ENCODE measurements at regions not wholly inside any gene's neighbourhood (a gene's known extent, or its start where the extent isn't known, plus 50 kb on each side); places are given as distances from the start of the nearest gene placed in this dataset.

DNA sequence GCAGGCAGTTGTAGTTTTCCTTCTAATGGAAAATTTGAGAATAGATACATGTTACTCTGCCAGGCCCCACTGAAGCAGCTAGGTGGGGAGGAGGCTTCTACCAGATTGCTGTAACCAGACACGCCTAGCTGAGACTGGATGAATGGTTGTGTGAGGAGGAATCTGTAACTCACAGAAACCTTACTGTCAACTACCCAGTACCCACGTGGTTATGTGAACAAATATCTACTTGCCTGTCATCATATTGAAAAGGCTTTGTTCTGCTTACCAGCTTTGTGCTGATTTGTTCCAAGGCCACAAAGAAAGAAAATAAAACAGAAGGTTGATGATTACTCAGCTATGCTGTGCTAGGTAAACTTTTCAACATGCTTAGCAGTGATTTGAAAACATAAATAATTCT lies 167.2 kb downstream of the CAPZA3 start:
- no peak for DNase-seq

DNA sequence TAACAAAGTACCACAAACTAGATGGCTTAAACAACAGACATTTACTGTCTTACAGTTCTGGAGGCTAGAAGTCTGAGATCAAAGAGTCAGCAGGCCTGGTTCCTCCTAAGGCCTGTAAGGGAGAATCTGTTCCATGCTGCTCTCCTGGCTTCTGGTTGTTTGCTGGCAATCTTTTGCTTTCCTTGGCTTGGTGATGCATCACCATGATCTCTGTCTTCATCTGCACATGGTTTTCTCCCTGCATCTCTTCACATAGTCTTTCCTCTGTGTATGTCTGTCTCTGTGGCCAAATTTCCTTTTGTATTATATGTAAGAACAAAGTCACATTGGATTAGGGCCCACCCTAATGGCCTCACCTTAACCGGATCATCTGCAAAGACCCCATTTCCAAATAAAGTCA lies 168.5 kb downstream of the CAPZA3 start:
- no peak for DNase-seq

DNA sequence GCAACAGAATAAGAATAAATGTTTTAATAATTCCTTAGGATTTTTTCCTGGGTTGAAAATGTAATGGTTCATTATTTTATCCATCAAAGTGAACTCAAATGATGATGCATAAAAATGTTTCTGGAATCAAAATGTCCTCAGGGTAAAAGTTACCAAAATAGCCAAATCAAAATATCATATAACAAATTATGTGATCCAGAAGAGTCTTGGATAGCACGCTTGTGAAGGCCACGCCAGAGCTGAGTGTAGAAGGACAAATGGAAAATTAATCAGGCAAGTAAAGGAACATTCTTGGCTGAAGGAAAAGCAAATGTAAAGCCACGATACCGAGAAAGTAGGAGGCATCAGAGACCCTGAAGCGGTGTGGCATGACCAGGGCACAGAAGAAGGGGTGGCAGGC lies 169.2 kb downstream of the CAPZA3 start:
- DNase-seq = no peak

DNA sequence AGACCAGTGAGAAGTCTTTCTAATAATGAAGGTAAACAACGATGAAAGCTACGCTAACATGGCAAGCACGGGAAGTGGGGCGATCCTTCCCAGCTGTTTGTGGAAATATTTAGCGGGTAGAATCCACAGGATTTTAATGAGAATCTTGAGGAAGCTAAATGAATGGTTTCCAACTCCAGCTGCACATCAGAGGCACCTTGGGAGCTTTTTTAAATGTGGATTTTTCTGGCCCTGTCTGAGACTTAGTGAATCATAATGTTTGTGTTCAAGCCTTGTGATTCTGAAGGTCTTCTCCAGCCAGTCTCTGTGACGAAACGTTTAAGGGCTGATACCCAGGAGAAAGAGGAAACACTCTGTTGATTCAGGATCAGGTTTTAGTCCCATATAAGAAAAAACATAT lies 169.8 kb downstream of the CAPZA3 start:
- no peak for DNase-seq

DNA sequence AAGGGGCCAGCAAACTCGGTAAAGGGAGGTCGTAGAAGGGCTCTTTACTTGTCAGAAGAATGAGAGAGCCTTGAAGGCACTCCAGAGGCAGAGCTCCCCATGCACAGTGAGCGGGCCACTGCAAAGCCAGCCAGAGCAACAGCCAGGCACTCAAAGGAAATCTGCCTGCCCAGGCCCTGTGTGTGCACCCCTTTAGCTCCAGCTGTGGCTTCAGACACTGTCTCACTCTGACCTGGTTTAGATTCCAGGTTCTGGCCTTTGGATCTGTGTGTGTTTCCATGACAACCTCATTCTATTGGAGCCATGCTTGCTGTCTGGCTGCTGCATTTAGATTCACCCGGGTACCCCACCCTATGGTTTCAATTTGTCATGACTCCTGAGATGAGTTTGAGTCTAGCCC lies 170.3 kb downstream of the CAPZA3 start:
- no peak for DNase-seq

DNA sequence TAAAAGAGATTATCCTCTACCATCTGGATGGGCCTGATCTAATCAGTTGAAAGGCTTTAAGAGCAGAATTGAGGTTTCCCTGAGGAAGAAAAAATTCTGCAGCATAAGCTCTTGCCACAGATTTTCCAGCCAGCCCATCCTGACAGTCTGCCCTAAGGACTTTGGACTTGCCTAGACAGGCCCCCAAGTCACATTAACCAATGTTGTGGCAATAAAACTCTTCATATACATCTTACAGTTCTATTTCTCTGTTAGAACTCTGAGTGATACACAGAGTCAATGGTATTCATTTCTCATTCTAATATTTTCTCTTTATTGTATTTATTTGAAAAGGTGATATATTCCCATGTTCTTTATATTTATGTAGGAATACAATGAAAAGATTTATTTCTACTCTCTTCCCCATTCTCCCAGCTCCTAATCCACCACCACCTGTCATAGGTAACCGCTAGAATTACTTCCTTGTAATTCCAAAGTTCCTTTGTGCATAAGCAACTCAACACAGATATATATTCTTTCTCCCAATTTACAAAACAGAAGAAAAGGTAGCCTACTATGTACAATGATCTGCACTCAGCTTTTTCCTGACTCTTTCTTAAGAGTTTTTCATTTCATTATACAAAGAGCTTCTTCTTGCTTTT lies 182.1 kb downstream of the CAPZA3 start:
- no peak for DNase-seq

DNA sequence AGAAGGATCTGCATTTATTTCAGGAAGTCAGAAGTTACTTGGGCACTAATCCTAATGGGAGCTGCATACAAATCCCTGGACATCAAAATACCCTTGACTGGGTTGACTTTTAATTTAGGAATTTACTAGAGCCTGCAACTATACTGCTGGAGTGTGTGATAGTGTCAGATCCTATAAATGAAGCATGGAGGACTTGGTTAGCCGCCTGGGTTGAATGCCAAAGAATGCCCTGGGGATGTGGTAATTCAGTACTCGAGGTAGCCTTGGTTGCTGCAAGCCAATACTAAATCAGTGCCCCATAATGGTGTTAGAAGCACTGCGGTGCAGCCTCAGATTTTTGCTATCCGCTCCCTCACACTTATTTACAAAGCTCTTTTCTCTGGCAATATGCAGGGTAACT lies 184.9 kb downstream of the CAPZA3 start:
- DNase-seq = no peak

DNA sequence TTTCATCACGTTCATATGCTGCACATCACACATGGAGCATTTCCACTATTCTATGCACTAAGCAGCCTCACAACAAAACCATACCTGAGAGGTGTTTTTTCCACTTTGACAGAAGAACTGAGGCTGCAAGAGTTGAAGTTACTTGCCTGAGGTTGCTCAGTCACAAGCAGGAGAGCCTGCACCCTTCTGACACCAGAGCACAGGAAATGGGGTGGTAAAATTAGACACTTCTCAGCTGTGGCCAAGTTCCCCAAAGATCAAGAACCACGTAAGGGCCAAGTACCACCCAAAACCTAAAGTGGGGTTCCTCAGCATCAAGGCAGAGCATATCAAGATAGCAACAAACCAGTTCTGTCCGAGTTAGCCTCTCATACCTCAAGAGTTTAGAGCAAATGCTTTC lies 185.8 kb downstream of the CAPZA3 start:
- DNase-seq = no peak

DNA sequence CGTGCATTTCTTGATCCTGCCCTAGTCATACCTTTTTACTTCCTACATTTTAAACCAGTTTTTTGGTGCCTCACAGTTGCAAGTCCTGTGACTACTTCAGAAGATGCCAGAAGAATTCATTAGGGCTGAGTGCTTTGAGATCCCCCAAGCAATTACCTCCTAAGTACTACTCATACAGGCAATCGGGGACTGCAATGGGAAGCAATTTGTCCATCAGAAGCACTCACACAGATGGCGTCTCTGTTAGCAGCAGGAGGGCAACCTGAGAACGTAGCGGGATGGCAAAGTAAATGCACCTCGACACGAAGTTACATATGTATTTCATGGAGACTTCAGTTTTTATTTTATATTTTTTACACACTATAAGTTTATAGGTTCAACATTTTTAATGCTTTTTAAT lies 188.3 kb downstream of the CAPZA3 start:
- no peak for DNase-seq

DNA sequence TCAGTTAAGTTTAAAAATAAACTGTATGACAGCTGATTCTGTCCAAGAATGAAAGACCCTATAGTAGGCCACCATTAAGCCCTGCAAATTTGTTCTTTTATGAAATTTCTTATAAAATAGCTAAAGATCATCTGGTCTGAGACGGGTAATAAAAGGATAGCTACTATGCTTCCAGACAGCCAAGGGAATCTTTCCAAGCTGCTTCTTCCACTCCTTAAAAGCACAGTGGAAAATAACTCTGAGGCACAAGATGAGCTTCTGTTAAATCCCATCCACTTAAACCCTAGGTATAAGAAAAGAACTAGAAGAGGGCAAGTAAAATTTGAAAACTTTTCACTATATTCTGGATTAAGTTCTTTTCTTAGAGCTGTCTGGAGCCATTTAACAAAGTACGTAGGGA lies 194.3 kb downstream of the CAPZA3 start:
- DNase-seq = no peak

DNA sequence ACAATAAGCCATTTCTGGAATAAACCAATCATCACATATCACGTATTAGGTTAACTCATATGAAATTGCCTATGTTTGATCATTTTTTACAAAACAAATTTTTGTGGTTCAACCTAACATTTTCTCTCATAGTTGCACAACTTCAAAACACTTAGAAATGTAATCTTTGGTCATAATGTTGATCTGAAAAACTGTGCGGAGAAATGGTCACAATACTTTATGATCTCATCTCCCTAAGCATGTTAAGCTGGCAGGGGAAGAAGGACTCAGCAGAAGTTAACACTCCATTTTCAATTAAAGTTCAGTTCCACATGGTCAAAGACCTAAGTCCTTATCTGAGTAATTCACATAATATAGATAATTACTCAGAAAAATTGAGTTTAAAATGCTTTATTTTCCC lies 194.8 kb downstream of the CAPZA3 start:
- DNase-seq = no peak

DNA sequence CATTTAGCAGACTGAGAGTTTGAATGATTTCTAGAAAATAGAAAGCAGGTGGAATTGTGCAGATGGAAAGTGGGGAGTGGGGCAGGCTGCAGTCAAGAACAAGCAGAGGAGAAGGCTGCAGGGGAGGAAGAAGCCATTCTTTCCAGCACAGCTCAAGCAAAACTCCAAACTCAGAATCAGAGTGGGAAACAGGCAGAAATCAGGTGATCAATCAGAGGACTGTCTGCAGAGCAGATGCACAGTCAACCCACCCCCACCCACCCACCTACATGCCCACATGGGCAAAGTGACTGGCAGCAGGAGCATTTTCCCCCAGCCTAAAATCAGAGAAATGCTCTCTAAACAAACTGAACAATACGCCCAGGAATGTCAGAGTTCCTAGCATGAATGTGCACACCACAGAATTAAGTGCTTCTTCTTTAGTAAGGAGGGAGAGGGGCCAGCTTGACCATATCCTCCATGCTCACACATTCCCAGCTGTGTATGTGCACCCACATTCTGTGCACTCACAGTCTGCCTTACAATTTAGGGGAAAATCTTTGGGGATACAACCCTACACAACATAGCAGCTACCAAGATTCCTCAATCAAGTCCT lies 194.1 kb upstream of the PLEKHA5 start:
- DNase-seq = no peak

DNA sequence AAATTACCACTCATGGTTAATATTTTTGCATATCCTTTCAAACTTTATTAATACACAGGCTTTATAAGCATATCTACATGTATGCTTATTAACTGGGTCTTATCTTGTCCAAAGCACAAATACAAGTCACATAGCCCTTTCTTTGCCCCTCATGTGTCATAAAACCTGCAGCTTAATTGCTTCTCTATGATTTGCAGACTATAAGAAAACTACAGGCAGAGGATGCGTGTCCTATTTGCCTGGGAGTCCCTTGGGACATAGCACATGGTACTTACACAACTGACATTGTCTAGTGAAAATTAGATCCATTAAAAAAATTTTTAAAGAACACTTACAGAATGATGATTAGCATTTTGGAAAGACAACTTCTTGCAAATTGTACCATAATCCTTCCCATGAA lies 190.5 kb upstream of the PLEKHA5 start:
- DNase-seq = no peak

DNA sequence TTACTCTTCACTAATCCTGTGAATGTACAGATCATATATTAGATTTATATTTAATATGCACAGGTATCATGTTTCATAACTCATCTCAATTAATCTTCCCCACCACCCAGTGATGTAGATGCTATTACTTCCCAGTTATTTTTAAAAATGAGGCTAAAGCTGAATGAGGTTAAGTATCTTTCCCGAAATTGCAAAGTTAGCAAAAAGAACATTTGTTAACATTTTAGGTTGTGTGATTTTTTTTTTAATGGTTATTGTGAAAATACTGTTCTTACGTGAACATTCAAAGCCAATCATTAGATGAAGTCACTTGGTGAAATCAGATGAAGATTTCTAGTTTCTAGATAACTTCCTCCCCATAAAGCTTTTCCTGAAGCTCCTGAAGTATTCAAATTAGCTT lies 186.9 kb upstream of the PLEKHA5 start:
- no peak for DNase-seq

DNA sequence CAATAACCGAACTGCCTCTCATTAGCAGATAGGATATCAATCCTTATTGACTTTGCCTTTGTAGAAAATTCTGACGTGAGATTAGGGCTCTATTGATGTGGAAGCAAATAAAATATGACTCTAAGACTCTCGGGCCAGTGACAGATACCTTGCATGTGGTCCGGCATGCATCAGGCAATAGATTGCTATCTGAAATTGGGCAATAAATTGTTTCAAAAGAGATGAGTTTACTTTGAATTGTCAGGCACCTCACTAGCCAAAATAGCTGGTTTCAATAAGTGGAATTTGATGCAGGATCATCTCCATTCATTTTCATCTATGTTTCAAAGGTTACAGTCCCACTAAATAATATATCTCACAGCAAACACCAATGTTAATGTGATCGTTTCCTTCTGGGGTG lies 186.3 kb upstream of the PLEKHA5 start:
- DNase-seq = no peak

DNA sequence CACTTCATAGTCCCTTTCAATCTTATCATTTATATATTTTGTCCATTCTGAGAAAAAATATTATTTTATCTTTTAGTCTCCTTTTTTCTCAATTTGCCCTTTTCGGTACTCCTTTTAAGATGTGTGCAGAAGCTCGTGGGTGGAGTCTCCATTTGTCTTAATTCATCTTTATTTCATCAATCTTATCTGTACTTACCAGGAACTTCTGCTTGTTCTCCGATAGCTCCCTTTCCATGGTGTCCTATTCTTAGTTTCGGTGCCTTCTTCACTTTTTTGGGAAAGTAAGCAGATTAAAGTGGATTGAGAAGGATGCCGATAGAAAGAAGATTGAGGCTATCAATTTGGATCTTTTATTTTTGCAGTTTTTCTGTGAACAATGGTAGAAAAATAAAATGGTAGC lies 183.4 kb upstream of the PLEKHA5 start:
- DNase-seq = no peak

DNA sequence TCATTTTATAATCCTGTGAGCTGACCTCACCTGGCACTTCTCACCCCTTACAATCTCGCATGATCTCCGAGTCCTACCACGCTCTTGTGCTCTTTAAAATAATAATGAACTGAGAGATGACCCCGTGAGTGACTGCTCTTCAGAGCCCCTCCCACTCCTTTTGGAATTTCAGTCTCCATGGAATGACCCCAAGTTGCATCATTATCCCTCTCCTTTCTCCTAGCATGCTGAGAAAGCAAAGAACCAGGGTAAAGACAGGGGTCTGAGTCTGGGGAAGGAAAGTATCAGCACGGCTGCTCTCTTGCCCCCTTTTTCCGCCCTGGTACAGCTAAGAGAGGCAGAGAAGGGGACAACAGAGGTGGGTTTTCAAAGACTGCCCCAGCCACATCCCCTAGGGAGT lies 178.3 kb upstream of the PLEKHA5 start:
- no peak for DNase-seq

DNA sequence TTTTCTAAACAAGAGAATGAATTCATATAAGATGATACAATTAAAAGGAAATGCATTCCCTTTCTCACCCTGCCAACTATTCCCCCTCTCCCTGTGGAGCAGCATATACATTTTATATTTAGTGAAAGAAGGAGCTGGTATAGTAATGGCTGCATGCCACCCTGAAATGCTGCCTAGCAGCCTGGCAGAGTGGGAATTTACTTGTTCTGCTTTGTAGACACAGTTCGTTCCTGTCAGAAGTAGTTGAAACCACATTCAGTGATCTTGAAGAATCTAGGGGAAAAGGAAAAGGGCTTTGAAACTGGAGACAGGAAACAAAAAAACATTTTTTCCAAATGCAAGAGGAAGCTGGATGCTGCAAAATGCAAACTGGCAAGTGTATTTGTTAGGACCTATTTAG lies 176.0 kb upstream of the PLEKHA5 start:
- DNase-seq = no peak

DNA sequence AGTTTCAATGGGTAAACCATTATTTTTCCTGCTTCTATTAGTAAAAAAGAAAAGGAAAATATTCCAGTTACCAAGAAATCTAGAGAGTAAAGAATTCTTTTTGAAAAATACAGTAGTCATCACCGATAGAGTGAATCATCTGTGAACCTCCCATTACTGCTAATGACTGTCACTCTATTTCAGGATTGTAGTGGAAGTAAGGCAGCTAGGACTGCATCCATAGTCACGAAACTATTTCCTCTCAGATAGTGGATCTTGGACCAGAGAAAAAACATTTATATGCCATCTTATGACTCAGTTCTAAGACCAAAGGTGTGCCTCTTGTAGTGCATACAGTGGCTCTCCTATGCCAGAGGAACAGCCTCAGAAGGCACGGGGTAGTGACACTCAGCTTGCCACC lies 173.9 kb upstream of the PLEKHA5 start:
- no peak for DNase-seq

DNA sequence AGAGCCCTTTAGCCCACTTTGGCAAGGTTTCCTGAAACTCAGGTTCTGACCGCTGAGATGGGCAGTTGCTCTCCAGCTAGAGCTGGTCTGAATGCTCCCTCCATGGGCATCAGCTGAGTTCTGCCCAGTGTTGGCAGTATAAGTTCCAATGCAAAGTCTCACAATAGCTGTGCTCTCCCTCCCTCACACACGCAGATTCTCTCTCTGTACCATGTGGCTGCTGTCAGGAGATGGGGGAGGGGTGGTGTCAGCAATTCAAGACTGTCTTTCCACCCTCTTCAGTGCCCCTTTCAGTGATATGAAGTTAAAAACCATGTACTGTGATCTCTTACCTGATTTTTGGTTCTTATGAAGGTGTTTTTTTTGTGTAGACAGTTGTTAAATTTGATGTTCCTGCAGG lies 164.3 kb upstream of the PLEKHA5 start:
- DNase-seq = no peak

DNA sequence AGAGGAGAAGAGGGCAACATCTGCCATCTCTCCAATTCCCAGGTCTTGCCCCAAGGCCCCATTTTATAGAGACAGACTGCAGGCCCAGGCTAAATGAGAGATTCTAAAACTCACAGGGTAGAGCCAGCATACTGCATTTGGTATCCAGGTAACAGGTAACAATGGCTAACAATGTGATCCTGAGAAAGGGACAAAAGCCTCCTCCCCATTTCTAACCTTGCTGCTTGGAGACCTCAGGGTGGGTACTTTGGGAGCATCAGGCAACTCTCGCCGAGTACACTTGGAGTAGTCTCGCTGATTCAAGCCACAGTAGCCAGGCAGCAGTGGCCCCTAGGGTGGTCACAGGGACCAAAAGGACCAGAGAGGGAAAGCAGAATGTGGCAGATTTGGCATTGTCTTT lies 162.6 kb upstream of the PLEKHA5 start:
- no peak for DNase-seq

DNA sequence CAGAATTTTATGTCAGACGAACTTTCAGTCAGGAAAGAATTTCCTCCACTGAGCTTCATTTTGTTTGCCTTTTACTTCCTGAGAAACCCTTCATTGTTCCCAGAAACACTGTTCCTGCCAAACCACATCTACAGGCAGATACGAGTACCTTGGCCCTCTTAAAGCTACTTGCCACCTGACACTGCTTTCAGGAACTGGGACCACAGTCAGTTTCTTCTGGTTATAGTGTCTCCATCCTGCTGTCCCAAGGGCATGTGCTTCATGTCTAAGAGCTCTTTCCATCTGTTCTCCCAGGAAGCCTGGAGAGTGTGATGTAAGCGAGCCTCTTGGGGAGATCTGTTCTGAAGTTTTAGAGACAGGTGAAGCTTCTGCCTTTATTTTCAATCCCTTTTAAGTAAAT lies 161.7 kb upstream of the PLEKHA5 start:
- DNase-seq = no peak

DNA sequence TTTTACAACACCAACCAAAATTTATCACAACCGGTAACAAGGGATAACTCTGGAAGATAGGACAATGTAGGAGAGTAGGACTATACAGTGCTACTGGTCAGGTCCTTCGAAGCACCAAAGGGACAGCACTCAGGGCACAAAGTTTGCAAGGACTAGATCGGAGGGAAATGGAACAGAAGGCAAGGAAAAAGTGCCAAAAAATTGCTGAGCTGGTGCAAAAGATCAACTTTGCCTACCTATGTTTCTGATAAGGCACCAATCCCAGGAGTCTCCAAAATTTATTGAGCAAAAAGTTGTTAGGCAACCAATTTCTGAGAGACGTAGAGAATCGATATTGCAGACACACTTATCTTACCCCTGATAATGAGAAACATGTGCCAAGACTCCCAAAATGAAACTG lies 160.0 kb upstream of the PLEKHA5 start:
- DNase-seq = no peak

DNA sequence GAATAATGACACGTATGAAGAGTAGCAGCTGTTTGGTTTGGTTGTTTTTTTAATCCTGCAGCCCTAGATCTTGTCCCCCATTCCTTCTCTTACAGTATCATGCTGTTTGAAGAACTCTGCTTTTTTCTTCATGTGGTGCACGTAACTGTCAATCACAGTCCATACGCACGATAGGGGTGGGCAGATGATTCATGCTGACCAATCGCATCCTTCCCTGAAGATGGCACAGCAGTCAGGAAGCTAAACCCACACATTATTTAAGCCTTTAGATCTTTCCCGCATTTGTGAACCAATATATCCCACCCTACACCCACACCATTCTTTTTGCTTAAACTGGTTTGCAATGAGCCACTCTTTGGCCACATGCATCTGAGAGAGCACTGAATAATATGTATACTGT lies 158.9 kb upstream of the PLEKHA5 start:
- DNase-seq = no peak

DNA sequence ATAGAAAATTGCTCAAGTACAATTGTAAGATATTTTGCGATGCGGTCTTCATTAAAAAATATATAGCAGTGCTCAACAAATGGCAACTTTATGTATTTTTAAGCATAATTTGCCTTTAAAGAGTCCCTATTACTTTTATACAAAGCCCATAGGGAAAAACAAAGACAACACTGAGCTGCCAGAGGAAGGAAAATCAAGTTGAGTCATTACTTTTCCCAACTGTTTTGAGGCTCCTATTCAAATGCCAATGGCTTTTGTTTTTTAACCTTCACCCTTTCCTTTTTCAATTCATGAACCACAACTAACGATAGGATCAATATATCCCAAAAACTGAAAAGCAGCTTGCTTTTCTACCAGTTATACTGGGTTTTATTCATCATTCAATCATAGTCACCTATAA lies 157.6 kb upstream of the PLEKHA5 start:
- no peak for DNase-seq

DNA sequence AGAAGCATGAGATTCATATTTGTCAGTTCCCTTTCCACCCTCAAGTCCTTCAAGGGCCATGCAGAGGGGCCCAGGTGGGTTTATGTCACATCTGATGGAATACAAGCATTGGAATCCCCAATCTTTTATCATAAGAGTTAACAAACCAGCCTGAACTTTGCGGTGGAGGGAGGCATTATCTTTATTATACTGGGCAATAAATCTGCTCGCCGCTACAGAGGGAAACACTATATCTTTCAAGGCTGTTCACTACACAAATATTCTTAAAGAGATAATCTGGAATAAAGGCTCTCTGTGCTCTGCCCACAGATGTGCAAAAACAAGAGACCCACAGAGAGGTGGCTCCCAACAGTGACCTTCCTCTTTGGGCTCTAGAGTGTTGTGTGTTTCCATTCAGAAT lies 153.6 kb upstream of the PLEKHA5 start:
- no peak for DNase-seq

Data from islet precursor cell (in vitro differentiated cells).